Vagina (tissue), 2 donors: ENCODE measurements at regions not wholly inside any gene's neighbourhood (a gene's known extent, or its start where the extent isn't known, plus 50 kb on each side); places are given as distances from the start of the nearest gene placed in this dataset.

Experiments used
- DNase-seq, 2 donors: peaks; one replicate each; pipeline ENCODE4 v3.0.0-alpha.2; 2017; ENCODE audit errors: extremely low spot score in 2 of 2
- H3K27ac ChIP-seq: fragments of 200-600 bp; sonication (generic); one replicate; pipeline ENCODE4 v1.5.1; 2019
- H3K27me3 ChIP-seq: fragments of 200-600 bp; sonication (generic); one replicate; pipeline ENCODE4 v1.5.1; 2019
- H3K36me3 ChIP-seq, 2 donors: fragments of 200-600 bp; sonication (generic); one replicate each; pipeline ENCODE4 v1.5.1; 2017 to 2019
- H3K4me1 ChIP-seq: fragments of 200-600 bp; sonication (generic); one replicate; pipeline ENCODE4 v1.5.1; 2019
- H3K4me3 ChIP-seq, 2 donors: fragments of 200-600 bp; sonication (generic); 1 replicate in 1 of 2; 2 replicates in 1 of 2; pipeline ENCODE4 v1.5.1; 2016 to 2019
- H3K9me3 ChIP-seq: fragments of 200-600 bp; sonication (generic); one replicate; pipeline ENCODE4 v1.5.1; 2019
- CTCF ChIP-seq, 3 experiments: fragments of 450-650 bp in 2 of 3; fragments of 200-600 bp in 1 of 3; sonication (generic) in 1 of 3; IDR thresholded peaks; one replicate each; pipeline ENCODE4 v1.5.1; 2017 to 2019; ENCODE audit warnings: antibody characterized with exemption in 3 of 3, mild to moderate bottlenecking in 2 of 3, moderate library complexity in 2 of 3
- POLR2A ChIP-seq, 2 donors: fragments of 450-650 bp; IDR thresholded peaks; one replicate each; pipeline ENCODE4 v1.6.1; 2017; ENCODE audit warnings: antibody characterized with exemption in 2 of 2, mild to moderate bottlenecking in 2 of 2, moderate library complexity in 2 of 2
- POLR2AphosphoS5 ChIP-seq, 2 donors: sonication (generic); formaldehyde crosslinking; IDR thresholded peaks; one replicate each; pipeline ENCODE4 v1.9.0; 2017; ENCODE audit warnings: antibody characterized with exemption in 2 of 2, mild to moderate bottlenecking in 2 of 2, low read depth in 1 of 2; ENCODE audit not compliant: insufficient read depth in 1 of 2
- intact Hi-C: fragments of 100-400 bp; cut with DNase I; formaldehyde crosslinking; loops from one replicate; pipeline ENCODE4 v1.15.1; 2023

DNA sequence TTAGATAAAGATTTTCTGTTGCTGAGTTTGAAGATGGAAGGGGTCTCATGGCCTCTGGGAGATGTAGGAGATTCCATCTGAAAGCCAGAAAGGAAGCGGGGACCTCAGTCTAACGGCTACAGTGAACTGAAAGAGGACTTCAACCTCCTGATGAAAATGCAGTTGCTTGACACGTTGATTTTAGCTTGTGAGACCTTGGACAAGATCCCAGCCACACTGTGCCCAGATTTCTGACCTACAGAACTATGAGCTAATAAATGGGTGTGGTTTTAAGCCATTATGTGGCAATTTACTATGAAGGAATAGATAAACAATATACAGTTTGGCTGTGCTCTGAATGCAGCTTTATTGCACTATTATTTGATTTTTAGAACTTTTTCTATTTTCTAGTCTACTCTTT lies 342.3 kb upstream of the SEMA3D start:
- Histone ChIP-seq H3K9me3 (no peaks in the 10 kb centered on the region), H3K4me3 (no peak overlapping the region), H3K27ac (no peak overlapping the region), H3K27me3 (no peaks in the 10 kb centered on the region), H3K4me1 (no peaks in the 10 kb centered on the region), H3K36me3 (no peaks in the 10 kb centered on the region)
- intact Hi-C loops: no loop called here
- TF ChIP-seq CTCF (IDR thresholded peaks at IDR 0.05) (no peak), POLR2A (IDR thresholded peaks at IDR 0.05) (no peak), POLR2AphosphoS5 (IDR thresholded peaks at IDR 0.05; ENCODE audit: insufficient read depth in 1 of 2, low read depth in 1 of 2) (no peak)
- no peak for DNase-seq

- Histone ChIP-seq H3K4me3 (no peak overlapping the region), H3K9me3 (no peaks in the 10 kb centered on the region), H3K36me3 (no peaks in the 10 kb centered on the region), H3K27ac (no peak overlapping the region), H3K27me3 (no peaks in the 10 kb centered on the region), H3K4me1 (no peaks in the 10 kb centered on the region)
- intact Hi-C loops: no loop called here
- DNase-seq: no peak
- no peak for TF ChIP-seq POLR2AphosphoS5 (IDR thresholded peaks at IDR 0.05; ENCODE audit: insufficient read depth in 1 of 2, low read depth in 1 of 2)
- no peak for TF ChIP-seq POLR2A (IDR thresholded peaks at IDR 0.05)
- no peak for TF ChIP-seq CTCF (IDR thresholded peaks at IDR 0.05)
Measured at GRCh38 chr7:85528581-85528980, 341.7 kb upstream of the SEMA3D start.

- intact Hi-C loops: no loop called here
- no peak for DNase-seq
- Histone ChIP-seq H3K36me3 (no peaks in the 10 kb centered on the region), H3K9me3 (no peaks in the 10 kb centered on the region), H3K4me1 (no peaks in the 10 kb centered on the region), H3K27ac (no peak overlapping the region), H3K27me3 (no peaks in the 10 kb centered on the region), H3K4me3 (no peak overlapping the region)
- TF ChIP-seq POLR2AphosphoS5 (IDR thresholded peaks at IDR 0.05; ENCODE audit: insufficient read depth in 1 of 2, low read depth in 1 of 2) (no peak), POLR2A (IDR thresholded peaks at IDR 0.05) (no peak), CTCF (IDR thresholded peaks at IDR 0.05) (no peak)
Measured at GRCh38 chr7:85525676-85526075, 338.8 kb upstream of the SEMA3D start.

DNA sequence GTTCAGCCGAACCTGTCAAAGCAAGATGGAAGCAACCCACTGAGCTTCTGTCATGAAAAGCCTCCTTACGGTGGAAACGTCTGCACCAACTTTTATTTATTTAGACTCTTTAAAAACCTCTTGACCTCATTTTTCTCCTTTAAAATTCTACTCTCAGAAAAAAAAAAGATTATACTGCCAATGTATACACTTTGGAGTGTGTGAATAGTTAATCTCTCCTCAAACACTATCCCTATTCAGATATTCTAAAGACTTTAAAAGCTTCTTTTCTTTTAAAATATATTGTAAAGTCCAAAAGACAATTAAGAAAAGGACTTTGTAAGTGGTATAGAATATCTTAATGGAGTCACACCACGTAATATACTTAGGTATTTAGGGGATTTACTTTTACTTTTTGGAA lies 335.2 kb upstream of the SEMA3D start:
- Histone ChIP-seq H3K4me3 (no peak overlapping the region), H3K4me1 (no peaks in the 10 kb centered on the region), H3K9me3 (no peaks in the 10 kb centered on the region), H3K36me3 (no peaks in the 10 kb centered on the region), H3K27ac (no peak overlapping the region), H3K27me3 (no peaks in the 10 kb centered on the region)
- no peak for TF ChIP-seq POLR2AphosphoS5 (IDR thresholded peaks at IDR 0.05; ENCODE audit: insufficient read depth in 1 of 2, low read depth in 1 of 2)
- TF ChIP-seq CTCF (IDR thresholded peaks at IDR 0.05): no peak
- no peak for TF ChIP-seq POLR2A (IDR thresholded peaks at IDR 0.05)
- DNase-seq: no peak
- intact Hi-C loops: no loop called here

DNA sequence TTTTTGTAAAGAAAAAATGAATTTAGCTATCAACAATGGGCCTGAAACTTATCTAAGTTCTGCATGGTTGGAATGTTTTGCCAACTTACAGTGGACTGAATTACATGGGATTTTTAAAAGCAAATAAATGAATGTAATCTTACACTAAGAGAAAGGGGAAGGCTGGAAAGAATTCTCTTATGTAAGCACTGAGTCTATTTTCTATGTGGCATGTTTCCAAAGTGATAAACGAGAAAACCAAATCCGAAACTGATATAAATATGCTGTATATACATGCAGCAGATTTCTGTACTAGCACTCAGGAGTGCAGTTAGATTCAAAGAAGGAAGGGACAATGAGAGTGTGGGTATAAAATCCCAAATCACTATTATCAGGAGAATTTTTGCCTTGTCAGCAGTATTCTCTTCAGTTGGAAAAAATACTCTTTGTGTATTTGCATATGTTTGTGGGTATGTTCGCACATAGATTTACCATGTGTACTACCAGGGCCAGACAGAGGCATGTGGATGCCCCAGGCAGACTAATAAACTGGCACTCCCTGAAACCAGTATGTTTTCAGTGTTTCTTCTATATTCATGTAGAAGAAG lies 334.3 kb upstream of the SEMA3D start:
- no peaks in the 10 kb centered on the region for H3K27me3 ChIP-seq
- no peaks in the 10 kb centered on the region for H3K36me3 ChIP-seq
- DNase-seq: no peak
- H3K4me1 ChIP-seq: no peaks in the 10 kb centered on the region
- intact Hi-C loops: no loop called here
- H3K9me3 ChIP-seq: no peaks in the 10 kb centered on the region
- no peak overlapping the region for H3K27ac ChIP-seq
- TF ChIP-seq POLR2A (IDR thresholded peaks at IDR 0.05) (no peak), CTCF (IDR thresholded peaks at IDR 0.05) (no peak), POLR2AphosphoS5 (IDR thresholded peaks at IDR 0.05; ENCODE audit: insufficient read depth in 1 of 2, low read depth in 1 of 2) (no peak)
- H3K4me3 ChIP-seq: no peak overlapping the region
